ENCODE measurements at regions not wholly inside any gene's neighbourhood (a gene's known extent, or its start where the extent isn't known, plus 50 kb on each side); places are given as distances from the start of the nearest gene placed in this dataset.

DNA sequence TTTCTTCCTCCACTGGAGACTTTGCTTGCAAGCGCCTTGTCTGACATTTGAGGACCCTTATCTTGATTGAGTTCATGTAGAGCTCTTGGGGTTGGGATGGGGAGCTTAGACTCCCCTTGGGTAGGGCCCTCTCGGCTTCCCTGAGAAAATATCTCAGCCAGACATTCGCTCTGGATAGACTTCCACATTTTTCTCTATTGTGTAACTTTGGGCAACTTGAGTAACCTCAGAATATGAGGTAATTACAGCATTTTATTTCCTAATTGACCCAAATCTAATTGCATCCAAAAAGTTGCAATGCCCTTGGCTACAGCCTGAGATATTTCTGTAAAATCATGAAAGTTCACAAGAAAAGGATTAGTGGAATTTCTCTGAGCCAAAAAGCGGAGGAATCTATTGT lies 102.8 kb upstream of the MXRA5 start:
- TF ChIP-seq CTCF (IDR thresholded peaks at IDR 0.05) (no peak), POLR2A (IDR thresholded peaks at IDR 0.05) (no peak)

Data from body of pancreas (tissue), 4 donors.